K562 (cell line): ENCODE measurements at regions not wholly inside any gene's neighbourhood (a gene's known extent, or its start where the extent isn't known, plus 50 kb on each side); places are given as distances from the start of the nearest gene placed in this dataset.

ENCODE experiments used
- ATAC-seq: fragments of 200-7000 bp; cut with Tn5 transposase; 3 replicates; pipeline ENCODE4 v1.9.1; 2020; ENCODE audit warnings: moderate library complexity
- BruUV-seq: library from RNA; stranded (reverse); fragments of 400-500 nt; replicated peaks from 2 replicates; lab custom pipeline; 2021; lab: Mats Ljungman, UMichigan
- CTCF ChIA-PET: fragments of 300-600 bp; formaldehyde crosslinking; extraction: SDS; loops from one replicate; lab custom pipeline; 2021; ENCODE audit warnings: low intra/inter-chr PET ratio; lab: Yijun Ruan, JAX
- POLR2A ChIA-PET: fragments of 300-600, 350-650 bp; sonication (Branson Sonifier 250); formaldehyde crosslinking; extraction: SDS; loops from one replicate; lab custom pipeline; 2021; ENCODE audit warnings: antibody characterized with exemption, inconsistent platforms; lab: Yijun Ruan, JAX
- DNase-seq, 4 experiments: peaks; one replicate each; pipeline versions ENCODE4 v3.0.0 to v3.0.0-alpha.2; 2011 to 2018; ENCODE audit warnings: low spot score in 3 of 4, mixed read lengths in 3 of 4; ENCODE audit errors: extremely low read depth in 1 of 4
- FAIRE-seq: peaks from 2 replicates; lab custom pipeline; 2011; peaks lifted over from hg19 to GRCh38; lab: Jason Lieb, UNC
- H2AFZ ChIP-seq: 2 replicates; pipeline ENCODE4 v1.6.0; 2011; ENCODE audit warnings: low read depth, low read length, control low read depth, inconsistent platforms
- H3K27ac ChIP-seq: fragments of 200-600 bp; 3 replicates; pipeline ENCODE4 v1.8.0; 2011; ENCODE audit warnings: low read depth, mild to moderate bottlenecking, control low read depth, inconsistent platforms, low read length, moderate library complexity, mixed read lengths; ENCODE audit errors: extremely low read depth
- H3K27me3 ChIP-seq, 2 experiments: fragments of 300-600 bp in 1 of 2; 2 replicates in 1 of 2; 3 replicates in 1 of 2; pipeline versions ENCODE4 v1.6.0 to v1.8.0; 2011; ENCODE audit warnings: inconsistent platforms in 2 of 2, low read length in 2 of 2, mild to moderate bottlenecking in 1 of 2, mixed read lengths in 1 of 2, moderate library complexity in 1 of 2; ENCODE audit not compliant: control insufficient read depth in 2 of 2, insufficient read depth in 2 of 2
- H3K36me3 ChIP-seq: fragments of 300-600 bp; 3 replicates; pipeline ENCODE4 v1.8.0; 2011; ENCODE audit warnings: mild to moderate bottlenecking, low read length, inconsistent platforms; ENCODE audit not compliant: control insufficient read depth, insufficient read depth
- H3K4me1 ChIP-seq, 2 experiments: fragments of 200-600 bp in 1 of 2; replicated peaks in 1 of 2; 2 replicates in 1 of 2; 3 replicates in 1 of 2; pipeline versions ENCODE4 v1.5.1 to v1.8.0; 2011; ENCODE audit warnings: inconsistent platforms in 2 of 2, low read length in 2 of 2, mild to moderate bottlenecking in 1 of 2, mixed read lengths in 1 of 2, moderate library complexity in 1 of 2; ENCODE audit not compliant: control insufficient read depth in 2 of 2, insufficient read depth in 2 of 2
- H3K4me2 ChIP-seq: 2 replicates; pipeline ENCODE4 v1.6.1; 2011; ENCODE audit warnings: low read length, control low read depth, inconsistent platforms, mixed read lengths; ENCODE audit not compliant: insufficient read depth
- H3K4me3 ChIP-seq: fragments of 200-600 bp; sonication (generic), shearing (Covaris generic); 2 replicates; pipeline ENCODE4 v1.5.1; 2016; ENCODE audit warnings: control low read depth, inconsistent platforms
- H3K79me2 ChIP-seq: fragments of 200-600 bp; 3 replicates; pipeline ENCODE4 v1.8.0; 2011; ENCODE audit warnings: low read length, inconsistent platforms; ENCODE audit not compliant: control insufficient read depth, insufficient read depth
- H3K9ac ChIP-seq, 2 experiments: 2 replicates each; pipeline versions ENCODE4 v1.6.0 to v1.6.1; 2011; ENCODE audit warnings: low read depth in 2 of 2, low read length in 2 of 2, control low read depth in 1 of 2, inconsistent platforms in 1 of 2, mild to moderate bottlenecking in 1 of 2, mixed read lengths in 1 of 2; ENCODE audit not compliant: insufficient read depth in 1 of 2
- H3K9me1 ChIP-seq: one replicate; pipeline ENCODE4 v1.6.0; 2011; ENCODE audit warnings: inconsistent platforms, mild to moderate bottlenecking, low read length, moderate library complexity; ENCODE audit not compliant: control insufficient read depth, insufficient read depth
- H3K9me3 ChIP-seq: replicated peaks from 2 replicates; pipeline ENCODE4 v1.5.1; 2011; ENCODE audit warnings: low read depth, low read length, inconsistent platforms; ENCODE audit not compliant: control insufficient read depth, insufficient read depth
- H4K20me1 ChIP-seq: replicated peaks from 2 replicates; pipeline ENCODE4 v1.6.1; 2011; ENCODE audit warnings: low read length, inconsistent platforms, mixed read lengths; ENCODE audit not compliant: control insufficient read depth, insufficient read depth
- FOXJ3 ChIP-seq: sonication (generic); formaldehyde crosslinking; IDR thresholded peaks from 2 replicates; pipeline ENCODE4 v1.4.0; 2020; ENCODE audit warnings: mild to moderate bottlenecking, missing genetic modification reagents
- KAT2B ChIP-seq: IDR thresholded peaks from one replicate; pipeline ENCODE4 v1.6.1; 2012; ENCODE audit warnings: low read depth, mild to moderate bottlenecking, control low read depth, inconsistent platforms, low read length, moderate library complexity
- KLF13 ChIP-seq: fragments of 450-650 bp; IDR thresholded peaks from 2 replicates; pipeline ENCODE4 v1.6.1; 2016; ENCODE audit warnings: missing genetic modification characterization, low read depth, mild to moderate bottlenecking, missing compliant biosample characterization, moderate library complexity, borderline replicate concordance
- MAFK ChIP-seq: IDR thresholded peaks from 2 replicates; pipeline ENCODE4 v1.6.1; 2011; ENCODE audit warnings: low read length, improper control_type of control experiment
- NR1H2 ChIP-seq: sonication (generic); formaldehyde crosslinking; IDR thresholded peaks from 2 replicates; pipeline ENCODE4 v1.4.0; 2020; ENCODE audit warnings: mild to moderate bottlenecking, missing genetic modification reagents
- RCOR1 ChIP-seq, 2 experiments: IDR thresholded peaks; 2 replicates each; pipeline ENCODE4 v1.6.1; 2012; ENCODE audit warnings: low read depth in 2 of 2, low read length in 2 of 2, borderline replicate concordance in 1 of 2, improper control_type of control experiment in 1 of 2
- RNF2 ChIP-seq: sonication (generic); IDR thresholded peaks from 2 replicates; pipeline ENCODE4 v1.6.1; 2016
- SIN3A ChIP-seq, 2 experiments: fragments of 150-350 bp in 1 of 2; IDR thresholded peaks; 2 replicates each; pipeline ENCODE4 v1.6.1; 2011 to 2016; ENCODE audit warnings: borderline replicate concordance in 2 of 2, low read depth in 2 of 2, low read length in 2 of 2, mild to moderate bottlenecking in 2 of 2, moderate library complexity in 2 of 2; ENCODE audit not compliant: control insufficient read depth in 1 of 2
- SIRT6 ChIP-seq: IDR thresholded peaks from one replicate; pipeline ENCODE4 v1.6.1; 2012; ENCODE audit warnings: low read depth, mild to moderate bottlenecking, control low read depth, inconsistent platforms, low read length, moderate library complexity
- SRSF1 ChIP-seq: fragments of 200-400 bp; formaldehyde crosslinking; IDR thresholded peaks from 2 replicates; pipeline ENCODE4 v1.6.1; 2017; ENCODE audit warnings: mild to moderate bottlenecking, low read depth, low read length, moderate library complexity
- ZNF134 ChIP-seq: fragments of 250-450 bp; sonication (Bioruptor Pico); conservative IDR thresholded peaks from 2 replicates; pipeline ENCODE4 v1.4.0; 2020
- ZNF311 ChIP-seq: fragments of 250-450 bp; sonication (Bioruptor Pico); IDR thresholded peaks from 2 replicates; pipeline ENCODE4 v1.4.0; 2020; ENCODE audit warnings: mild to moderate bottlenecking, moderate library complexity
- WGBS: fragments of 100-300 bp; shearing (Covaris generic); methylation state at CpG from one replicate; pipeline ENCODE4 v1.1.6; 2016; ENCODE audit warnings: low coverage, mixed read lengths; ENCODE audit not compliant: insufficient coverage; ENCODE audit errors: missing lambda C conversion rate; 5-methylcytosine and 5-hydroxymethylcytosine counted together
- in situ Hi-C: fragments of 300-500 bp; cut with MboI; formaldehyde crosslinking; loops from 4 replicates; pipeline ENCODE4 v1.15.0; 2018; ENCODE audit warnings: inconsistent platforms, mixed read lengths
- intact Hi-C: fragments of 100-400 bp; cut with micrococcal nuclease; formaldehyde crosslinking; loops from 2 replicates; pipeline ENCODE4 v1.14.2; 2022
- TF ChIP-seq, protein P1 (sequence below): fragments of 450-650 bp; IDR thresholded peaks from 2 replicates; pipeline ENCODE4 v1.6.1; 2016; ENCODE audit warnings: antibody characterized with exemption
- TF ChIP-seq, protein P2 (sequence below): IDR thresholded peaks from 2 replicates; pipeline ENCODE4 v1.6.1; 2011; ENCODE audit warnings: borderline replicate concordance, low read depth, mild to moderate bottlenecking, moderate library complexity, low read length; ENCODE audit not compliant: insufficient read depth, poor library complexity, severe bottlenecking
- TF ChIP-seq, protein P3 (sequence below): fragments of 450-650 bp; formaldehyde crosslinking; IDR thresholded peaks from 2 replicates; pipeline ENCODE4 v1.4.0; 2020; ENCODE audit warnings: mild to moderate bottlenecking, moderate library complexity
- TF ChIP-seq, protein P4 (sequence below): sonication (generic); formaldehyde crosslinking; IDR thresholded peaks from 2 replicates; pipeline ENCODE4 v1.9.0; 2022; ENCODE audit warnings: mild to moderate bottlenecking, missing genetic modification reagents

DNA sequence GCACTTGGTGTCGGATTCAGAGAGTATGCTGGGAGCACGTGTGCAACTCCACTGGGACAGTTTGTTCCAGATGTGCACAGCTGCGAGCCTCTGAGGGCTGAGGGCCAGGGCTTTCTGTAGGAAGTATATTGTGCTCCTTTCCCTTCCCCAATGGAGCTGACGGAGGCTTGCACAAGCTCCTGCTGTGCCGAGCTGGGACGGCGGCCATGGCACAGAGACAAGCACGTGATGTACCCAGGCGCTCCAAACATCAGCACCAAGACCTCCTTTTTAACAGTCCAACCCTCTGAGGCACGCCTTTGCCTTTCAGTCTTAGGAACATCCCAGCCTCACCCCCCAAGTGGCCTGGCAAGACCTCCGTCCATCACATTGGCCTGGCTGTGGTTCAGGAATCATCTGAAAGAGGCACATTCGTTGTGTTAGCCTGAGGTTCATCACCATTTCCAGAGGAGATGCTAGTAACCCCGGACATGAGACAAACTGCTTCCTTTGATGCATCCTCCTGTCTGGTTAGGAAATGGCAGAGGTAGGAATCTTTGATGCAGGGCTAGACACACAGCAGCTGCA lies 339.2 kb upstream of the KAZN start:
- WGBS: 2% methylated on average over 13 of the region's 13 CpGs

More for the DNA sequence above, 339.2 kb upstream of the KAZN start:
- H3K27ac ChIP-seq: no peak overlapping the region
- no peaks in the 10 kb centered on the region for H4K20me1 ChIP-seq
- H3K4me1 ChIP-seq: no peaks in the 10 kb centered on the region; a peak in 1 of 5 replicates
- POLR2A ChIA-PET: interaction anchor here (0.6 kb wide), 1 partner anchor 159 kb away, joined by 3 read pairs; no protein-coding TSS in a partner anchor
- FAIRE-seq: no peak
- no peaks in the 10 kb centered on the region for H3K79me2 ChIP-seq
- no TSS peak for BruUV-seq
- no peaks in the 10 kb centered on the region for H3K9me3 ChIP-seq
- TF ChIP-seq KAT2B (no peak), KLF13 (tag) (no peak), ZNF311 (CRISPR knock-in tag) (no peak), NR1H2 (CRISPR knock-in tag) (no peak), SIN3A (IDR thresholded peaks at IDR 0.05; ENCODE audit: borderline replicate concordance in 2 of 2, control insufficient read depth in 1 of 2, low read depth in 2 of 2, low read length in 2 of 2) (no peak), SRSF1 (no peak), MAFK (no peak), ZNF134 (CRISPR knock-in tag) (no peak), SIRT6 (no peak), RNF2 (peak; percentile 17; the same call in 1 of the 2 replicates), RCOR1 (IDR thresholded peaks at IDR 0.05; ENCODE audit: borderline replicate concordance in 1 of 2, low read depth in 2 of 2, low read length in 2 of 2) (no peak), FOXJ3 (CRISPR knock-in tag) (no peak)
- TF ChIP-seq, protein P1, sequence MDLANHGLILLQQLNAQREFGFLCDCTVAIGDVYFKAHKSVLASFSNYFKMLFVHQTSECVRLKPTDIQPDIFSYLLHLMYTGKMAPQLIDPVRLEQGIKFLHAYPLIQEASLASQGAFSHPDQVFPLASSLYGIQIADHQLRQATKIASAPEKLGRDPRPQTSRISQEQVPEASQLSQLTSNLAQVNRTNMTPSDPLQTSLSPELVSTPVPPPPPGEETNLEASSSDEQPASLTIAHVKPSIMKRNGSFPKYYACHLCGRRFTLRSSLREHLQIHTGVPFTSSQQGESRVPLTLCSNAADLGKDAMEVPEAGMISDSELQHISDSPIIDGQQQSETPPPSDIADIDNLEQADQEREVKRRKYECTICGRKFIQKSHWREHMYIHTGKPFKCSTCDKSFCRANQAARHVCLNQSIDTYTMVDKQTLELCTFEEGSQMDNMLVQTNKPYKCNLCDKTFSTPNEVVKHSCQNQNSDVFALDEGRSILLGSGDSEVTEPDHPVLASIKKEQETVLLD: no peak
- TF ChIP-seq, protein P2, sequence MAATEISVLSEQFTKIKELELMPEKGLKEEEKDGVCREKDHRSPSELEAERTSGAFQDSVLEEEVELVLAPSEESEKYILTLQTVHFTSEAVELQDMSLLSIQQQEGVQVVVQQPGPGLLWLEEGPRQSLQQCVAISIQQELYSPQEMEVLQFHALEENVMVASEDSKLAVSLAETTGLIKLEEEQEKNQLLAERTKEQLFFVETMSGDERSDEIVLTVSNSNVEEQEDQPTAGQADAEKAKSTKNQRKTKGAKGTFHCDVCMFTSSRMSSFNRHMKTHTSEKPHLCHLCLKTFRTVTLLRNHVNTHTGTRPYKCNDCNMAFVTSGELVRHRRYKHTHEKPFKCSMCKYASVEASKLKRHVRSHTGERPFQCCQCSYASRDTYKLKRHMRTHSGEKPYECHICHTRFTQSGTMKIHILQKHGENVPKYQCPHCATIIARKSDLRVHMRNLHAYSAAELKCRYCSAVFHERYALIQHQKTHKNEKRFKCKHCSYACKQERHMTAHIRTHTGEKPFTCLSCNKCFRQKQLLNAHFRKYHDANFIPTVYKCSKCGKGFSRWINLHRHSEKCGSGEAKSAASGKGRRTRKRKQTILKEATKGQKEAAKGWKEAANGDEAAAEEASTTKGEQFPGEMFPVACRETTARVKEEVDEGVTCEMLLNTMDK: no peak
- TF ChIP-seq, protein P3, sequence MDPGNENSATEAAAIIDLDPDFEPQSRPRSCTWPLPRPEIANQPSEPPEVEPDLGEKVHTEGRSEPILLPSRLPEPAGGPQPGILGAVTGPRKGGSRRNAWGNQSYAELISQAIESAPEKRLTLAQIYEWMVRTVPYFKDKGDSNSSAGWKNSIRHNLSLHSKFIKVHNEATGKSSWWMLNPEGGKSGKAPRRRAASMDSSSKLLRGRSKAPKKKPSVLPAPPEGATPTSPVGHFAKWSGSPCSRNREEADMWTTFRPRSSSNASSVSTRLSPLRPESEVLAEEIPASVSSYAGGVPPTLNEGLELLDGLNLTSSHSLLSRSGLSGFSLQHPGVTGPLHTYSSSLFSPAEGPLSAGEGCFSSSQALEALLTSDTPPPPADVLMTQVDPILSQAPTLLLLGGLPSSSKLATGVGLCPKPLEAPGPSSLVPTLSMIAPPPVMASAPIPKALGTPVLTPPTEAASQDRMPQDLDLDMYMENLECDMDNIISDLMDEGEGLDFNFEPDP (CRISPR knock-in tag): no peak
- TF ChIP-seq, protein P4, sequence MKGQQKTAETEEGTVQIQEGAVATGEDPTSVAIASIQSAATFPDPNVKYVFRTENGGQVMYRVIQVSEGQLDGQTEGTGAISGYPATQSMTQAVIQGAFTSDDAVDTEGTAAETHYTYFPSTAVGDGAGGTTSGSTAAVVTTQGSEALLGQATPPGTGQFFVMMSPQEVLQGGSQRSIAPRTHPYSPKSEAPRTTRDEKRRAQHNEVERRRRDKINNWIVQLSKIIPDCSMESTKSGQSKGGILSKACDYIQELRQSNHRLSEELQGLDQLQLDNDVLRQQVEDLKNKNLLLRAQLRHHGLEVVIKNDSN: peak; percentile 38; the same call in 1 of the 2 replicates
- TF ChIP-seq, all 486 proteins: peak for 2
- Histone ChIP-seq H3K9ac (no peak overlapping the region), H2AFZ (no peak overlapping the region), H3K4me3 (no peak overlapping the region), H3K27me3 (peaks cover 40 to 44% of the 10 kb centered on the region in 2 experiments), H3K36me3 (no peaks in the 10 kb centered on the region), H3K4me2 (no peak overlapping the region), H3K9me1 (no peaks in the 10 kb centered on the region)
- CTCF ChIA-PET: no interaction called here
- ATAC-seq (no peak), DNase-seq (no peak)
- intact Hi-C loops: no loop called here
- in situ Hi-C loops: no loop called here
